ENCODE measurements at regions not wholly inside any gene's neighbourhood (a gene's known extent, or its start where the extent isn't known, plus 50 kb on each side); places are given as distances from the start of the nearest gene placed in this dataset.

DNA sequence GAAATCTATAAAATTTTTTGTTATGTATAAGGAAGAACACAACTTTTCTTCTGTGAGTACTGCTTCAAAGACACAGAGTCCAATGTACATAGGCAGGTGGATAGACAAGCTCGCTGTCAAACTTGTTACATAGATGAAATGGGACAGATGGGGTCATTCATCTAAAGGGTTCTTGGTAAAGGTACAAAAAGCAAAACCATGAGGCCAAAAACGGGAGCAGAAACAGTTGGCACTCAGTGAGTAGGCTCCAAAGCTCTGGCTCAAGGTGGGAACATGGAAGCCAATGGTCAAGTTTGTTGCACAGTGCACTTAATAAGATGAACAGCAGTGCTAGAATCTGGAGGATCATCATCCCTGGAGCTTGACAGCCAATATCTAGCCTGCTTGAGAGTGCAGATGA lies 979.0 kb upstream of the EEF2KMT start:
- no peak for TF ChIP-seq EZH2 (IDR thresholded peaks at IDR 0.05; ENCODE audit: insufficient read depth, poor library complexity, severe bottlenecking)
- no peak for TF ChIP-seq EZH2phosphoT487 (IDR thresholded peaks at IDR 0.05; ENCODE audit: insufficient read depth, low read depth)

Measured in GM23248 (cell line).